Naive thymus-derived CD4-positive, alpha-beta T cell (primary cell): ENCODE measurements at regions not wholly inside any gene's neighbourhood (a gene's known extent, or its start where the extent isn't known, plus 50 kb on each side); places are given as distances from the start of the nearest gene placed in this dataset.
"Not testable (repeated sequence)": the region's sequence is repeated elsewhere in the genome, so short reads cannot be mapped to it uniquely, and the experiment has no call there.

Source experiments
- ATAC-seq: fragments of 150-1000 bp; cut with Tn5 transposase; 2 replicates; pipeline ENCODE4 v1.10.0; 2021; ENCODE audit warnings: mild to moderate bottlenecking, moderate library complexity
- CTCF ChIA-PET: fragments of 350-600 bp; sonication (Branson Sonifier 250); formaldehyde crosslinking; loops from one replicate; lab custom pipeline; 2021; ENCODE audit warnings: antibody characterized with exemption; lab: Charles Lee
- POLR2A ChIA-PET: fragments of 350-600 bp; sonication (Branson Sonifier 250); formaldehyde crosslinking; loops from one replicate; lab custom pipeline; 2021; ENCODE audit warnings: antibody characterized with exemption, inconsistent platforms; lab: Charles Lee
- DNase-seq, 9 donors: peaks; one replicate each; pipeline versions ENCODE4 v3.0.0 to v3.0.0-alpha.2; 2020 to 2022; ENCODE audit warnings: mixed read lengths in 1 of 9
- H3K27ac ChIP-seq: one replicate; pipeline ENCODE4 v1.7.0; 2013; ENCODE audit warnings: mild to moderate bottlenecking, low read depth, low read length, moderate library complexity
- H3K27me3 ChIP-seq, 2 donors: one replicate each; pipeline ENCODE4 v1.7.0; 2013; ENCODE audit warnings: low read length in 2 of 2, mild to moderate bottlenecking in 2 of 2, moderate library complexity in 2 of 2; ENCODE audit not compliant: control insufficient read depth in 2 of 2, insufficient read depth in 2 of 2
- H3K36me3 ChIP-seq, 3 experiments: 1 replicate in 2 of 3; 2 replicates in 1 of 3; pipeline ENCODE4 v1.7.0; 2013; ENCODE audit warnings: low read length in 3 of 3, mild to moderate bottlenecking in 3 of 3, moderate library complexity in 1 of 3; ENCODE audit not compliant: insufficient read depth in 3 of 3, control insufficient read depth in 2 of 3
- H3K4me1 ChIP-seq, 2 donors: one replicate each; pipeline ENCODE4 v1.7.0; 2013; ENCODE audit warnings: low read length in 2 of 2, mild to moderate bottlenecking in 2 of 2, moderate library complexity in 1 of 2; ENCODE audit not compliant: control insufficient read depth in 2 of 2, insufficient read depth in 2 of 2
- H3K4me3 ChIP-seq: 2 replicates; pipeline ENCODE4 v1.7.0; 2013; ENCODE audit warnings: mild to moderate bottlenecking, low read length
- H3K9me3 ChIP-seq, 3 experiments: 1 replicate in 2 of 3; 2 replicates in 1 of 3; pipeline ENCODE4 v1.7.0; 2013; ENCODE audit warnings: low read length in 3 of 3; ENCODE audit not compliant: control insufficient read depth in 2 of 3
- H3K27ac Mint-ChIP-seq, 9 donors: one replicate each; pipeline ENCODE4 v1.8.0; 2020 to 2022; ENCODE audit warnings: mixed read lengths in 9 of 9, mild to moderate bottlenecking in 8 of 9, moderate library complexity in 5 of 9, inconsistent platforms in 2 of 9
- H3K27me3 Mint-ChIP-seq, 5 donors: one replicate each; pipeline ENCODE4 v1.8.0; 2021 to 2022; ENCODE audit warnings: mixed read lengths in 5 of 5, mild to moderate bottlenecking in 1 of 5
- H3K36me3 Mint-ChIP-seq, 5 donors: one replicate each; pipeline ENCODE4 v1.8.0; 2020 to 2022; ENCODE audit warnings: mixed read lengths in 5 of 5, mild to moderate bottlenecking in 3 of 5, inconsistent platforms in 1 of 5
- H3K4me1 Mint-ChIP-seq, 7 donors: one replicate each; pipeline ENCODE4 v1.8.0; 2020 to 2022; ENCODE audit warnings: mixed read lengths in 7 of 7, mild to moderate bottlenecking in 3 of 7, inconsistent platforms in 1 of 7
- H3K4me3 Mint-ChIP-seq, 10 donors: one replicate each; pipeline ENCODE4 v1.8.0; 2020 to 2022; ENCODE audit warnings: mild to moderate bottlenecking in 10 of 10, mixed read lengths in 10 of 10, moderate library complexity in 6 of 10, inconsistent platforms in 2 of 10
- H3K9me3 Mint-ChIP-seq, 11 donors: one replicate each; pipeline ENCODE4 v1.8.0; 2020 to 2022; ENCODE audit warnings: mixed read lengths in 11 of 11, mild to moderate bottlenecking in 4 of 11, inconsistent platforms in 1 of 11, moderate library complexity in 1 of 11
- intact Hi-C, 2 donors: fragments of 100-400 bp; cut with micrococcal nuclease; formaldehyde crosslinking; loops; one replicate each; pipeline ENCODE4 v1.15.1; 2023

DNA sequence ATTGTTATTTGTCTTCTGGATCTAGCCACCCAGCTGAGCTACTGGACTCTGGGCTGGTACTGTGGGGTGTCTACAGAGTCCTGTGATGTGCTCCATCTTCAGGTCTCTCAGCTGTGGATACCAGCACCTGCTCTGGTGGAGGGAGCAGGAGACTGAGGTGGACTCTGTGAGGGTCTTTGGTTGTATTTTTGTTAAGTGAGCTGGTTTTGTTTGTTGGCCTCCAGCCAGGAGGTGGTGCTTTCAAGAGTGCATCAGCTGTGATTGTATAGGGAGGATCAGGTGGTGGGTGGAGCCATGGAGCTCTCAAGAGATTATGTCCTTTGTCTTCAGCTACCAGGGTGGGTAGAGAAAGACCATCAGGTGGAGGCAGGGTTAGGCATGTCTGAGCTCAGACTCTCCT is 56.8 kb upstream of the ARHGEF7 start:
- H3K4me3 ChIP-seq, H3K27me3 ChIP-seq, H3K36me3 ChIP-seq, DNase-seq, H3K4me1 Mint-ChIP-seq, H3K9me3 Mint-ChIP-seq, POLR2A ChIA-PET, H3K4me3 Mint-ChIP-seq, H3K27ac ChIP-seq, H3K27ac Mint-ChIP-seq, H3K4me1 ChIP-seq, H3K9me3 ChIP-seq, H3K36me3 Mint-ChIP-seq, ATAC-seq, intact Hi-C loops: not testable (repeated sequence)
- CTCF ChIA-PET, result interaction anchor here (1.7 kb wide), 1 partner anchor 9 kb away, joined by 8 read pairs; no protein-coding TSS in a partner anchor
- H3K27me3 Mint-ChIP-seq, result peaks cover 36 to 60% (median 56%) of the 10 kb centered on the region in 5 donors

DNA sequence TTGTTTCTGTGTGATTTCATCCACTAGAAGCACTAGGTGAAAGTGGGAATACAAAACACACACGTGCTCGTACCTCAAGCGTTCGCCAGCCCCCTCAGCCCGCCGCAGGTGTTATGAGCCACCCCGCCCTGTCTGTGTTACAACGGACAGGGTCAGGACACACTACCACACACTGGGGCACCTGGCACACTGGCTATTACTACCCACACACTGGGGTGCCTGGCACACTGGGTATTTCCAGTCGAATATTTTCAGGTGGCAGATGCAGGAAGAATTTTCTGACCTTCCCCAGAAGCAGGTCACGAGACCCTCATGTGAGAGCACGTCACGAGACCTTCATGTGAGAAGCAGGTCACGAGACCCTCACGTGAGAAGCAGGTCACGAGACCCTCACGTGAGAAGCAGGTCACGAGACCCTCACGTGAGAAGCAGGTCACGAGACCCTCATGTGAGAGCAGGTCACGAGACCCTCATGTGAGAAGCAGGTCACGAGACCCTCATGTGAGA is 63.3 kb upstream of the ARHGEF7 start:
- H3K36me3 ChIP-seq, H3K9me3 Mint-ChIP-seq, H3K27me3 ChIP-seq, H3K4me1 Mint-ChIP-seq, H3K4me3 Mint-ChIP-seq, CTCF ChIA-PET, H3K36me3 Mint-ChIP-seq, DNase-seq, H3K27ac Mint-ChIP-seq, ATAC-seq, H3K9me3 ChIP-seq, H3K27ac ChIP-seq, H3K4me3 ChIP-seq, POLR2A ChIA-PET, H3K4me1 ChIP-seq: not testable (repeated sequence)
- H3K27me3 Mint-ChIP-seq, result peaks cover 8 to 34% (median 20%) of the 10 kb centered on the region in 5 donors
- intact Hi-C loops, result loop anchor here in 1 of 2 donors (2.0 to 5.0 kb wide), 2 partner anchors 369 to 459 kb away; no protein-coding TSS in a partner anchor

DNA sequence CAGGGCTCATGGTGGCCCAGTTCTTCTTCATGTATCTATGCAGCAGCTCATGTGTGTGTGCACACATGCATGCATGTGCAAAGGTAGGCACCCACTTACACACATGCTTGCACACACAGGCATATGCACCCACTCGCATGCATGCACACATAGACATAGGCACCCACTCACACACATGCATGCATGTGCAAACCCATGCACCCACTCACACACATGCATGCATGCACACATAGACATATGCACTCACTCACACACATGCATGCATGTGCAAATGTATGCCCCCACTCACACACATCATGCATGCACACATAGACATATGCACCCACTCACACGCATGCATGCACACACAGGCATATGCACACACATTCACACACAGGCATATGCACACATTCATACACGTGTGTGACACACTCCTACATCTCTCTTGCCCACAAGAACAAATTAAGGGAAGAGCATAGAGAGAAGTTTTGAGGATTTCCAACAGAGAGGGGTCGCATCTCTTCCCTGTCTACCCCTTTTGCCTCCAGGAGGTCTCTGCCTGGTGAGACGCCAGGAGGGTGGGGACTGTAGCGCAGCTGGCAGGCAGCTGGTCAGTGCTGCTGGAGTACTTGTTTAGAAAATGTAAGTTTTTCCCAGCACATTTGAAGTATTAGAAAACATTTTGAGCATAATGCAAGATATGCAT is 63.9 kb upstream of the ARHGEF7 start:
- no peak overlapping the region for H3K27ac ChIP-seq
- no peak overlapping the region for H3K27ac Mint-ChIP-seq
- H3K9me3 Mint-ChIP-seq, result peaks cover 0 to 1% (median 0%) of the 10 kb centered on the region in 11 donors
- H3K9me3 ChIP-seq, result no peaks in the 10 kb centered on the region
- no peak overlapping the region for H3K4me3 Mint-ChIP-seq
- no peaks in the 10 kb centered on the region for H3K27me3 ChIP-seq
- CTCF ChIA-PET, result no interaction called here
- intact Hi-C loops, result loop anchor here in 1 of 2 donors (2.0 to 5.0 kb wide), 2 partner anchors 369 to 458 kb away; no protein-coding TSS in a partner anchor
- DNase-seq (no peak), ATAC-seq (no peak)
- H3K4me1 Mint-ChIP-seq, result peaks cover 0 to 11% (median 0%) of the 10 kb centered on the region in 7 donors
- POLR2A ChIA-PET, result no interaction called here
- H3K36me3 Mint-ChIP-seq, result no peaks in the 10 kb centered on the region
- no peaks in the 10 kb centered on the region for H3K36me3 ChIP-seq
- peaks cover 4 to 30% (median 18%) of the 10 kb centered on the region in 5 donors for H3K27me3 Mint-ChIP-seq
- no peak overlapping the region for H3K4me3 ChIP-seq
- no peaks in the 10 kb centered on the region for H3K4me1 ChIP-seq

DNA sequence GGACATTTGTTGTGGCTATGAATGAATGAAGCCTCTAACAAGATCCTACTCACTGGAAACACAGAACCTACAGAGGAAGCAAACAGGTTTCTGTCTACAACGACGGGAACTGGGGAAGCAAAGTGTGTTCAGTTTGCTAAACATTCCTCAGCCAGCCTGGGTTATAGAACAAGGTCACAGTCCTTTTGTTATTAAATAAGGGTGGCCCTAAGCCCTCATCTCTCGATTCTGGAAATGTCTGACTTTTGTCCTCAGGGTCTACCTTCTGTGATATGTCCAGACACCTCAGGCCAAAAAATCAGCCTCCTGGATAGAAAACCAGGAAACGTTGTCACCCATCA is 64.6 kb upstream of the ARHGEF7 start:
- H3K9me3 Mint-ChIP-seq, result no peaks in the 10 kb centered on the region
- DNase-seq (no peak), ATAC-seq (no peak)
- no peak overlapping the region for H3K4me3 Mint-ChIP-seq
- POLR2A ChIA-PET, result no interaction called here
- CTCF ChIA-PET, result no interaction called here
- H3K4me1 ChIP-seq, result no peaks in the 10 kb centered on the region
- H3K27ac Mint-ChIP-seq, result no peak overlapping the region
- peaks cover 0 to 11% (median 0%) of the 10 kb centered on the region in 7 donors for H3K4me1 Mint-ChIP-seq
- intact Hi-C loops, result loop anchor here (1.0 to 5.0 kb wide), 3 partner anchors 106 to 458 kb away; no protein-coding TSS in a partner anchor
- H3K36me3 ChIP-seq, result no peaks in the 10 kb centered on the region
- peaks cover 4 to 23% (median 18%) of the 10 kb centered on the region in 5 donors for H3K27me3 Mint-ChIP-seq
- no peaks in the 10 kb centered on the region for H3K27me3 ChIP-seq
- H3K36me3 Mint-ChIP-seq, result no peaks in the 10 kb centered on the region
- H3K4me3 ChIP-seq, result no peak overlapping the region
- H3K27ac ChIP-seq, result no peak overlapping the region
- H3K9me3 ChIP-seq, result no peaks in the 10 kb centered on the region

DNA sequence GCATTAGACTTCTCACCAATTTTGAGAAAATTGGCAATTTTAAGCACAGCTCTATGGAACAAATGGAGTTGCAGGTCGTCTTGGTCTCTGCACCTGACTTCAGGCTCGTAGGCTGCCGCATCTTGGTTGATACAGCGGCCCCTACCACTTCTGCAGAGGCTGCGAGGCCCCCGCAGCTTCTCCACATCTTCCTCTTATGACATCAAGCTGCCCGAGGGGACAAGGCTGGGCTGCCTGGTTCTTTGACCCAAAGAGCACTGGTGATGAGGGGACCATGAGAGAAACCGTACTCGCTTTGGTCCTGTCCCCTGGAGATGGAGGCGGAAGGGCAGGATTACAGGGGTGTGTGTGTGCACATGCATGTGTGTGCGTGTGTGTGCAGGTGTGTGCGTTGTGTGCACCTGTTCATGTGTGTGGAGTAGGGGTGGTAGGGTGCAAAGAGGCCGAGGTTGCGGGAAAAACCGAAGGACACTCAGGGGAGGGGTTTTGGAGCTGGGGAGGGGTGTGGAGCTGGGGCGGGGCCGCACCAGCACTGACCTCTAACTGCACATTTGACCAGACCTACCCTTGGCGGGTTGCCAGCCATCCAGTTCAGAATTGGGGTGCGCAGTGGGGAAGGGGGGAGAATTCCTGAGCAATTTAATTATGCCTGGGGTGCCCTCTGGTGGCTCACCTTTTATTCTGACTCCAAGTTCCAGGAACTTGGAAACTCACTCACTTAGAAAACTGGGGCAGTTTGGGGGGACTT is 65.1 kb upstream of the ARHGEF7 start:
- Mint-ChIP-seq H3K4me3 (no peak overlapping the region), H3K27me3 (peaks cover 4 to 19% (median 18%) of the 10 kb centered on the region in 5 donors), H3K27ac (no peak overlapping the region), H3K36me3 (no peaks in the 10 kb centered on the region), H3K9me3 (no peaks in the 10 kb centered on the region), H3K4me1 (peaks cover 0 to 11% (median 0%) of the 10 kb centered on the region in 7 donors)
- Histone ChIP-seq H3K4me1 (no peaks in the 10 kb centered on the region), H3K27me3 (no peaks in the 10 kb centered on the region), H3K9me3 (no peaks in the 10 kb centered on the region), H3K4me3 (no peak overlapping the region), H3K36me3 (no peaks in the 10 kb centered on the region), H3K27ac (no peak overlapping the region)
- DNase-seq (no peak), ATAC-seq (no peak)
- intact Hi-C loops, result loop anchor here (1.0 to 5.0 kb wide), 3 partner anchors 106 to 457 kb away; no protein-coding TSS in a partner anchor
- ChIA-PET POLR2A (no interaction called here), CTCF (no interaction called here)

DNA sequence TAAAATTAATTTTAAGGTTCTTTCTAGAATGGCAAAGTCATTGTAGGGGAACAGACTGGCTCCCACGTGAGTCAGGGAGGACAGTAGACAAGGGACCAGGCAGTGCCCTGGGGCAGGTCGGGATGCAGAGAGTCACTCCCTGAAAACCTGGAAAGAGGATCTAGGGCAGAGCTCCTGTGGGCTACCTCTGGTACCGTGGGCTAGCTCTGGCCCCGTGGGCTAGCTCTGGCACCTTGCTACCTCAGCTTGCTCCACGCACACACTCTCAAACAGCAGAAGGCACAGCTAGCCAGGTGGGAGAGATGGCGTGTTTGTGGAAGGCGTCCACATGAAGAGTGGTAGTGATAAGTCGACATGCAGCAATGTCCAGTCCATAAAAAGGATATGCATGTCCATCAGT is 66.7 kb upstream of the ARHGEF7 start:
- Mint-ChIP-seq H3K4me1 (peaks cover 0 to 15% (median 0%) of the 10 kb centered on the region in 7 donors), H3K4me3 (no peak overlapping the region), H3K27me3 (peaks cover 0 to 10% (median 5%) of the 10 kb centered on the region in 5 donors), H3K27ac (no peak overlapping the region), H3K36me3 (no peaks in the 10 kb centered on the region), H3K9me3 (no peaks in the 10 kb centered on the region)
- Histone ChIP-seq H3K4me3 (no peak overlapping the region), H3K27me3 (no peaks in the 10 kb centered on the region), H3K9me3 (no peaks in the 10 kb centered on the region), H3K4me1 (no peaks in the 10 kb centered on the region), H3K27ac (no peak overlapping the region), H3K36me3 (no peaks in the 10 kb centered on the region)
- POLR2A ChIA-PET, result no interaction called here
- intact Hi-C loops, result no loop called here
- DNase-seq (no peak), ATAC-seq (no peak)
- CTCF ChIA-PET, result no interaction called here
